CD8-positive, alpha-beta memory T cell (primary cell): ENCODE measurements at regions not wholly inside any gene's neighbourhood (a gene's known extent, or its start where the extent isn't known, plus 50 kb on each side); places are given as distances from the start of the nearest gene placed in this dataset.
A peak's percentile ranks its signal among the peaks of the same experiment; 100 is the strongest.

Experiments used
- CTCF ChIA-PET: fragments of 350-600 bp; sonication (Branson Sonifier 250); formaldehyde crosslinking; loops from one replicate; lab custom pipeline; 2021; ENCODE audit warnings: antibody characterized with exemption; lab: Charles Lee
- POLR2A ChIA-PET: fragments of 350-600 bp; sonication (Branson Sonifier 250); formaldehyde crosslinking; loops from one replicate; lab custom pipeline; 2021; ENCODE audit warnings: antibody characterized with exemption; lab: Charles Lee
- DNase-seq, 5 donors: peaks; one replicate each; pipeline versions ENCODE4 v3.0.0 to v3.0.0-alpha.2; 2020 to 2022; ENCODE audit warnings: mixed read lengths in 1 of 5
- H3K27ac ChIP-seq: one replicate; pipeline ENCODE4 v1.7.0; 2013; ENCODE audit warnings: low read depth, mild to moderate bottlenecking, low read length, moderate library complexity
- H3K27me3 ChIP-seq: 2 replicates; pipeline ENCODE4 v1.7.0; 2013; ENCODE audit warnings: low read length, mild to moderate bottlenecking; ENCODE audit not compliant: insufficient read depth, poor library complexity, severe bottlenecking
- H3K36me3 ChIP-seq: 2 replicates; pipeline ENCODE4 v1.7.0; 2013; ENCODE audit warnings: mild to moderate bottlenecking, low read length, moderate library complexity; ENCODE audit not compliant: insufficient read depth
- H3K4me1 ChIP-seq: 2 replicates; pipeline ENCODE4 v1.7.0; 2013; ENCODE audit warnings: mild to moderate bottlenecking, low read length, moderate library complexity; ENCODE audit not compliant: insufficient read depth
- H3K4me3 ChIP-seq: 2 replicates; pipeline ENCODE4 v1.7.0; 2013; ENCODE audit warnings: mild to moderate bottlenecking, low read length
- H3K9me3 ChIP-seq: 2 replicates; pipeline ENCODE4 v1.7.0; 2013; ENCODE audit warnings: mild to moderate bottlenecking, low read length
- H3K27ac Mint-ChIP-seq, 8 donors: one replicate each; pipeline ENCODE4 v1.8.0; 2020 to 2021; ENCODE audit warnings: mixed read lengths in 8 of 8, mild to moderate bottlenecking in 6 of 8, inconsistent platforms in 3 of 8, moderate library complexity in 3 of 8
- H3K27me3 Mint-ChIP-seq, 2 donors: one replicate each; pipeline ENCODE4 v1.8.0; 2020 to 2021; ENCODE audit warnings: mixed read lengths in 2 of 2, mild to moderate bottlenecking in 1 of 2, moderate library complexity in 1 of 2
- H3K36me3 Mint-ChIP-seq, 3 donors: one replicate each; pipeline ENCODE4 v1.8.0; 2020 to 2021; ENCODE audit warnings: mixed read lengths in 3 of 3, inconsistent platforms in 1 of 3, mild to moderate bottlenecking in 1 of 3
- H3K4me1 Mint-ChIP-seq, 3 donors: one replicate each; pipeline ENCODE4 v1.8.0; 2020 to 2021; ENCODE audit warnings: mixed read lengths in 3 of 3, inconsistent platforms in 1 of 3, mild to moderate bottlenecking in 1 of 3
- H3K4me3 Mint-ChIP-seq, 7 donors: one replicate each; pipeline ENCODE4 v1.8.0; 2020 to 2021; ENCODE audit warnings: mixed read lengths in 7 of 7, mild to moderate bottlenecking in 6 of 7, moderate library complexity in 4 of 7, inconsistent platforms in 2 of 7
- H3K9me3 Mint-ChIP-seq, 5 donors: one replicate each; pipeline ENCODE4 v1.8.0; 2020 to 2022; ENCODE audit warnings: mixed read lengths in 5 of 5, mild to moderate bottlenecking in 3 of 5, moderate library complexity in 2 of 5, inconsistent platforms in 1 of 5

DNA sequence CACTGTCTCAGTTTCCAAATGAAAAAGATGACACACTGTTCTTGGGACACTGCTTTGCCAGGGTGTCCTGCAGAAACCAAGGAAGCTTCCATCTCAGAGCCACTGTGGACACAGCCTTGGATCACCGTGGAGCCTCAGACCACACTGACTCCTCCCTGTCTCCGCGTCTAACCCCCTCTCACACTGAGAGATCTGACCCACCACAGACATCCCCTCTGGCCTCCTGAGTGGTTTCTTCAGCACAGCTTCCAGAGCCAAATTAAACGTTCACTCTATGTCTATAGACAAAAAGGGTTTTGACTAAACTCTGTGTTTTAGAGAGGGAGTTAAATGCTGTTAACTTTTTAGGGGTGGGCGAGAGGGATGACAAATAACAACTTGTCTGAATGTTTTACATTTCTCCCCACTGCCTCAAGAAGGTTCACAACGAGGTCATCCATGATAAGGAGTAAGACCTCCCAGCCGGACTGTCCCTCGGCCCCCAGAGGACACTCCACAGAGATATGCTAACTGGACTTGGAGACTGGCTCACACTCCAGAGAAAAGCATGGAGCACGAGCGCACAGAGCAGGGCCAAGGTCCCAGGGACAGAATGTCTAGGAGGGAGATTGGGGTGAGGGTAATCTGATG is 113.4 kb upstream of the PKDCC start:
- Histone ChIP-seq H3K9me3 (no peaks in the 10 kb centered on the region), H3K4me1 (no peaks in the 10 kb centered on the region), H3K27ac (no peak overlapping the region), H3K36me3 (no peaks in the 10 kb centered on the region), H3K27me3 (no peaks in the 10 kb centered on the region), H3K4me3 (no peak overlapping the region)
- Mint-ChIP-seq H3K27me3 (peaks cover 0 to 2% of the 10 kb centered on the region in 2 donors), H3K36me3 (no peaks in the 10 kb centered on the region), H3K9me3 (no peaks in the 10 kb centered on the region), H3K27ac (peak overlapping the region in 1 of 8 donors; percentile 11), H3K4me1 (peaks cover 0 to 4% (median 0%) of the 10 kb centered on the region in 3 donors), H3K4me3 (no peak overlapping the region)
- ChIA-PET CTCF (no interaction called here), POLR2A (no interaction called here)
- DNase-seq = no peak

GRCh38 chr2:41935002-41935401 is 112.8 kb upstream of the PKDCC start:
- no peaks in the 10 kb centered on the region for H3K36me3 ChIP-seq
- H3K4me3 Mint-ChIP-seq = no peak overlapping the region
- DNase-seq = no peak
- no peaks in the 10 kb centered on the region for H3K9me3 Mint-ChIP-seq
- CTCF ChIA-PET = no interaction called here
- no peaks in the 10 kb centered on the region for H3K36me3 Mint-ChIP-seq
- H3K27me3 ChIP-seq = no peaks in the 10 kb centered on the region
- peaks cover 0 to 4% of the 10 kb centered on the region in 2 donors for H3K27me3 Mint-ChIP-seq
- H3K4me3 ChIP-seq = no peak overlapping the region
- no peaks in the 10 kb centered on the region for H3K9me3 ChIP-seq
- H3K4me1 ChIP-seq = no peaks in the 10 kb centered on the region
- H3K27ac ChIP-seq = no peak overlapping the region
- H3K27ac Mint-ChIP-seq = no peak overlapping the region
- peaks cover 0 to 4% (median 0%) of the 10 kb centered on the region in 3 donors for H3K4me1 Mint-ChIP-seq
- POLR2A ChIA-PET = no interaction called here

DNA sequence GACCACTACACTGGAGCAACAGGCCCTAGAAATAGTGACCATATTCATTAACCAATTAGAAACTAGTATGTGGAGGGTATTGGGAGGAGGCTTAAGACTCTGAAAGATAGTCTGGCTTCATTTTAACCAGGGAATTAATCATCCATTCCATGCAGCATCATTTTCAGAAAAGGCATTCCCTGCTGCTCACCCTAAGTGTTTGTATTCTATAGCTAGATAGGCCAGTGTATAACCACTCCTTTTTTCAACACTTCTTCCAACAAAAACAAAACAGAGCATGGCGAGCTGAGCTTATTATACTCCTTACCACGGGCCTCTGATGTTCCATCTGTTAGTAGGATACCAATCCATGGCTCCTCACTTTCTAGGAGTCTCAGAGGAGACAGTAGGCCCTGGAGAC is 112.0 kb upstream of the PKDCC start:
- CTCF ChIA-PET = no interaction called here

GRCh38 chr2:41936771-41937463 is 110.9 kb upstream of the PKDCC start:
- H3K27me3 ChIP-seq = no peaks in the 10 kb centered on the region
- no peak overlapping the region for H3K4me3 ChIP-seq
- H3K4me1 ChIP-seq = no peaks in the 10 kb centered on the region
- peak overlapping the region in 1 of 8 donors; percentile 66 for H3K27ac Mint-ChIP-seq
- POLR2A ChIA-PET = no interaction called here
- CTCF ChIA-PET = no interaction called here
- no peaks in the 10 kb centered on the region for H3K9me3 Mint-ChIP-seq
- no peak overlapping the region for H3K27ac ChIP-seq
- peaks cover 0 to 7% of the 10 kb centered on the region in 2 donors for H3K27me3 Mint-ChIP-seq
- no peak for DNase-seq
- no peak overlapping the region for H3K4me3 Mint-ChIP-seq
- H3K4me1 Mint-ChIP-seq = peaks cover 0 to 4% (median 0%) of the 10 kb centered on the region in 3 donors
- H3K9me3 ChIP-seq = no peaks in the 10 kb centered on the region
- H3K36me3 Mint-ChIP-seq = no peaks in the 10 kb centered on the region
- H3K36me3 ChIP-seq = no peaks in the 10 kb centered on the region

More for the DNA sequence above, 112.0 kb upstream of the PKDCC start:
- peaks cover 0 to 4% (median 0%) of the 10 kb centered on the region in 3 donors for H3K4me1 Mint-ChIP-seq
- no peaks in the 10 kb centered on the region for H3K36me3 ChIP-seq
- no peak for DNase-seq
- H3K4me1 ChIP-seq = no peaks in the 10 kb centered on the region
- H3K27me3 Mint-ChIP-seq = peaks cover 0 to 7% of the 10 kb centered on the region in 2 donors
- no peak overlapping the region for H3K4me3 Mint-ChIP-seq
- POLR2A ChIA-PET = no interaction called here
- H3K27me3 ChIP-seq = no peaks in the 10 kb centered on the region
- H3K9me3 ChIP-seq = no peaks in the 10 kb centered on the region
- no peak overlapping the region for H3K4me3 ChIP-seq
- no peaks in the 10 kb centered on the region for H3K9me3 Mint-ChIP-seq
- no peak overlapping the region for H3K27ac ChIP-seq
- no peaks in the 10 kb centered on the region for H3K36me3 Mint-ChIP-seq
- H3K27ac Mint-ChIP-seq = no peak overlapping the region

DNA sequence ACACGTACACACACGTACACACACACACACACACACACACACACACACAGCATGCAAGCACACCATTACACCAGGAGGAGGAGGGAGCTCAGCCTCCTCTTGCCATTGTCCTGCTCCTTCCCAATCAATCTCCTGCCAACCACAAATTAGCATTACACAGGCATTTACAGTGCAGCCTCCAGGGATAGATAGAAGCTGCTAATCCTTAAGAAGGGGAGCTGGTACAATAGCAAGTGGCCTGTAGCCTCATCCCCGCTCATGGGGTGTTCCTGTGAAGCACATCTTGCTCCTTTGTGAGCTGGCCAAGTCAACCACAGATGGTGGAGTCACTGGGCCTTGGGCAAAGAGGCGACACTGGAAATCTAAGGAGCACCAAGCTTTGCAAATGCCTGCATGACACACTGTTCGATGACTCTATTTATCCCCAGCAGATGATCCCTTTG is 110.3 kb upstream of the PKDCC start:
- ChIA-PET CTCF (interaction anchor here (1.3 kb wide), 1 partner anchor 10 kb away, joined by 4 read pairs; no protein-coding TSS in a partner anchor), POLR2A (no interaction called here)
- H3K36me3 Mint-ChIP-seq = no peaks in the 10 kb centered on the region
- H3K27me3 Mint-ChIP-seq = peaks cover 3 to 7% of the 10 kb centered on the region in 2 donors
- H3K27me3 ChIP-seq = no peaks in the 10 kb centered on the region
- H3K4me1 ChIP-seq = no peaks in the 10 kb centered on the region
- H3K36me3 ChIP-seq = no peaks in the 10 kb centered on the region
- H3K4me3 Mint-ChIP-seq = no peak overlapping the region
- no peaks in the 10 kb centered on the region for H3K9me3 ChIP-seq
- H3K4me1 Mint-ChIP-seq = peaks cover 0 to 4% (median 0%) of the 10 kb centered on the region in 3 donors
- no peak overlapping the region for H3K27ac ChIP-seq
- H3K9me3 Mint-ChIP-seq = no peaks in the 10 kb centered on the region
- peak overlapping the region in 1 of 8 donors; percentile 66 for H3K27ac Mint-ChIP-seq
- DNase-seq = no peak
- no peak overlapping the region for H3K4me3 ChIP-seq

DNA sequence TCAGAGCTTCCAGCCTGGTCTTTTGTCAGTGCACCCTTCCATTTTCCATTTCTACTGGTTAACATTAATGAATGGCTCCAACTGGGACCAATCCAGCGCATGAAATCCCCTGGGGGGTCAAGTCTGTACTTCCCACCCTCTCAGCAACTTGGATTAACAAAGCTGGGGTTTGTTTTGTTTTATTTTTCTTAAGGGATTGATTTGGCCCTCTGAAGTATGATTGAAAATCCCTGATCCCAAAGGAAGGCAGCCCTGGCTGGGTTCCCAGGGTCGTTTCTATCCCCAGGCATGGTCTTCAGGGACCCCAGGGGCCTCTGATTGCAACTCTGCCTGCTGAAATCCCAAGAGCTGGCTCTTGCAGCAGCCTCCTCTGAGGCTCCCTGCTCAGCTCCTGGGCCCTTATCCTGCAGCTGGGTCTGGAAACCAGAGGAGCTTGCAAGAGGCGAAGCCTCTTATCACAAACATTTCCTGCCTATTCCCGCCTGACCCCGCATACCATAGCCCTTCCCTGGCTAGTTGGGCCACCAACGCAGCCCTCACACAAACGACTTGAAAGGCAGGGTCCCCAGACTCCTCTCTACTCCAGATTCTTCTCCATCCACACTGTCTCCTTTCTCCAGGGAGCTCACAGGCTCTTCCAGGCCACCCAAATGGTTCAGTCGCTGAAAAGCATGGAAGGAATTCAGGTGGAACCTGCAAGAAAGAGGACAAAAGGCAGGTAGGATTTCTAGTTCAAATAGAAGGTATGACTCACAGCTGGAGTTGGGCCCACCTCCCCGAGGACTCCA is 109.7 kb upstream of the PKDCC start:
- CTCF ChIA-PET = interaction anchor here (1.3 kb wide), 1 partner anchor 10 kb away, joined by 4 read pairs; no protein-coding TSS in a partner anchor
- Mint-ChIP-seq H3K4me1 (peaks cover 0 to 4% (median 0%) of the 10 kb centered on the region in 3 donors), H3K4me3 (no peak overlapping the region)

GRCh38 chr2:41940060-41940744 is 107.6 kb upstream of the PKDCC start:
- Histone ChIP-seq H3K4me3 (no peak overlapping the region), H3K4me1 (no peaks in the 10 kb centered on the region), H3K36me3 (no peaks in the 10 kb centered on the region), H3K27ac (no peak overlapping the region), H3K27me3 (no peaks in the 10 kb centered on the region), H3K9me3 (no peaks in the 10 kb centered on the region)
- H3K9me3 Mint-ChIP-seq = no peaks in the 10 kb centered on the region
- H3K36me3 Mint-ChIP-seq = no peaks in the 10 kb centered on the region
- peaks cover 7 to 9% of the 10 kb centered on the region in 2 donors for H3K27me3 Mint-ChIP-seq
- CTCF ChIA-PET = no interaction called here
- no peak overlapping the region for H3K4me3 Mint-ChIP-seq
- no peaks in the 10 kb centered on the region for H3K4me1 Mint-ChIP-seq
- peak overlapping the region in 1 of 8 donors; percentile 11 for H3K27ac Mint-ChIP-seq
- POLR2A ChIA-PET = no interaction called here
- DNase-seq = no peak

More for the DNA sequence above, 109.7 kb upstream of the PKDCC start:
- POLR2A ChIA-PET = no interaction called here
- Mint-ChIP-seq H3K36me3 (no peaks in the 10 kb centered on the region), H3K9me3 (no peaks in the 10 kb centered on the region), H3K27me3 (peaks cover 3 to 6% of the 10 kb centered on the region in 2 donors), H3K27ac (no peak overlapping the region)
- H3K27me3 ChIP-seq = no peaks in the 10 kb centered on the region
- H3K4me1 ChIP-seq = no peaks in the 10 kb centered on the region
- no peaks in the 10 kb centered on the region for H3K9me3 ChIP-seq
- no peak overlapping the region for H3K27ac ChIP-seq
- H3K4me3 ChIP-seq = no peak overlapping the region
- no peaks in the 10 kb centered on the region for H3K36me3 ChIP-seq
- DNase-seq = no peak
